ENCODE measurements at regions not wholly inside any gene's neighbourhood (a gene's known extent, or its start where the extent isn't known, plus 50 kb on each side); places are given as distances from the start of the nearest gene placed in this dataset.

GRCh38 chr7:118671149-118671548 lies 446.6 kb downstream of the ANKRD7 start:
- Histone ChIP-seq H3K4me1 (ENCODE audit: insufficient read depth, low read length, poor library complexity, severe bottlenecking) (no peaks in the 10 kb centered on the region), H3K4me3 (ENCODE audit: low read depth, low read length, poor library complexity, severe bottlenecking) (no peak overlapping the region), H3K27me3 (replicated peaks; ENCODE audit: insufficient read depth, low read depth, low read length, poor library complexity) (no peaks in the 10 kb centered on the region), H3K9me3 (ENCODE audit: low read depth, low read length, poor library complexity, severe bottlenecking) (no peaks in the 10 kb centered on the region), H3K36me3 (ENCODE audit: insufficient read depth, low read length, poor library complexity, severe bottlenecking) (no peaks in the 10 kb centered on the region), H3K27ac (ENCODE audit: low read depth, low read length, poor library complexity, severe bottlenecking) (no peak overlapping the region)
- TF ChIP-seq EZH2 (IDR thresholded peaks at IDR 0.05; ENCODE audit: borderline replicate concordance, low read depth, low read length, poor library complexity, severe bottlenecking) (no peak), CTCF (conservative IDR thresholded peaks at IDR 0.05; ENCODE audit: low read depth, low read length) (no peak)
- CTCF ChIA-PET: no interaction called here
- intact Hi-C loops (cut with micrococcal nuclease; ENCODE audit: unreplicated experiment): no loop called here
- DNase-seq (ENCODE audit: low spot score): no peak
- BruUV-seq (replicated peaks): no TSS peak
- POLR2A ChIA-PET (ENCODE audit: low non-redundant PET): interaction anchor here (0.6 kb wide), 1 partner anchor 1380 kb away, joined by 3 read pairs; no protein-coding TSS in a partner anchor

- H3K36me3 ChIP-seq (ENCODE audit: insufficient read depth, low read length, poor library complexity, severe bottlenecking): no peaks in the 10 kb centered on the region
- no peak overlapping the region for H3K4me3 ChIP-seq (ENCODE audit: low read depth, low read length, poor library complexity, severe bottlenecking)
- no TSS peak for BruUV-seq (replicated peaks)
- H3K27ac ChIP-seq (ENCODE audit: low read depth, low read length, poor library complexity, severe bottlenecking): no peak overlapping the region
- H3K9me3 ChIP-seq (ENCODE audit: low read depth, low read length, poor library complexity, severe bottlenecking): no peaks in the 10 kb centered on the region
- ChIA-PET POLR2A (ENCODE audit: low non-redundant PET) (no interaction called here), CTCF (no interaction called here)
- intact Hi-C loops (cut with micrococcal nuclease; ENCODE audit: unreplicated experiment): no loop called here
- TF ChIP-seq CTCF (conservative IDR thresholded peaks at IDR 0.05; ENCODE audit: low read depth, low read length) (no peak), EZH2 (IDR thresholded peaks at IDR 0.05; ENCODE audit: borderline replicate concordance, low read depth, low read length, poor library complexity, severe bottlenecking) (no peak)
- no peaks in the 10 kb centered on the region for H3K27me3 ChIP-seq (replicated peaks; ENCODE audit: insufficient read depth, low read depth, low read length, poor library complexity)
- DNase-seq (ENCODE audit: low spot score): no peak
- H3K4me1 ChIP-seq (ENCODE audit: insufficient read depth, low read length, poor library complexity, severe bottlenecking): no peaks in the 10 kb centered on the region
These were observed 460.3 kb downstream of the ANKRD7 start for GRCh38 chr7:118684796-118685195.

GRCh38 chr7:118689403-118689802 lies 464.9 kb downstream of the ANKRD7 start:
- POLR2A ChIA-PET (ENCODE audit: low non-redundant PET): no interaction called here
- intact Hi-C loops (cut with micrococcal nuclease; ENCODE audit: unreplicated experiment): no loop called here
- H3K36me3 ChIP-seq (ENCODE audit: insufficient read depth, low read length, poor library complexity, severe bottlenecking): no peaks in the 10 kb centered on the region
- no peak for TF ChIP-seq CTCF (conservative IDR thresholded peaks at IDR 0.05; ENCODE audit: low read depth, low read length)
- TF ChIP-seq EZH2 (IDR thresholded peaks at IDR 0.05; ENCODE audit: borderline replicate concordance, low read depth, low read length, poor library complexity, severe bottlenecking): no peak
- H3K9me3 ChIP-seq (ENCODE audit: low read depth, low read length, poor library complexity, severe bottlenecking): no peaks in the 10 kb centered on the region
- H3K4me3 ChIP-seq (ENCODE audit: low read depth, low read length, poor library complexity, severe bottlenecking): no peak overlapping the region
- H3K4me1 ChIP-seq (ENCODE audit: insufficient read depth, low read length, poor library complexity, severe bottlenecking): no peaks in the 10 kb centered on the region
- no TSS peak for BruUV-seq (replicated peaks)
- CTCF ChIA-PET: no interaction called here
- H3K27ac ChIP-seq (ENCODE audit: low read depth, low read length, poor library complexity, severe bottlenecking): no peak overlapping the region
- no peak for DNase-seq (ENCODE audit: low spot score)
- H3K27me3 ChIP-seq (replicated peaks; ENCODE audit: insufficient read depth, low read depth, low read length, poor library complexity): no peaks in the 10 kb centered on the region

All from A673 (cell line).